HG03558 (cell line): ENCODE measurements at regions not wholly inside any gene's neighbourhood (a gene's known extent, or its start where the extent isn't known, plus 50 kb on each side); places are given as distances from the start of the nearest gene placed in this dataset.
A peak's percentile ranks its signal among the peaks of the same experiment; 100 is the strongest.
"Not testable (repeated sequence)": the region's sequence is repeated elsewhere in the genome, so short reads cannot be mapped to it uniquely, and the experiment has no call there.

ENCODE experiments used
- ATAC-seq: cut with Tn5 transposase; IDR thresholded peaks from one replicate; pipeline ENCODE4 v1.9.1; 2021; ENCODE audit warnings: moderate number of reproducible peaks; ENCODE audit not compliant: unreplicated experiment; ENCODE audit errors: extremely low read depth

DNA sequence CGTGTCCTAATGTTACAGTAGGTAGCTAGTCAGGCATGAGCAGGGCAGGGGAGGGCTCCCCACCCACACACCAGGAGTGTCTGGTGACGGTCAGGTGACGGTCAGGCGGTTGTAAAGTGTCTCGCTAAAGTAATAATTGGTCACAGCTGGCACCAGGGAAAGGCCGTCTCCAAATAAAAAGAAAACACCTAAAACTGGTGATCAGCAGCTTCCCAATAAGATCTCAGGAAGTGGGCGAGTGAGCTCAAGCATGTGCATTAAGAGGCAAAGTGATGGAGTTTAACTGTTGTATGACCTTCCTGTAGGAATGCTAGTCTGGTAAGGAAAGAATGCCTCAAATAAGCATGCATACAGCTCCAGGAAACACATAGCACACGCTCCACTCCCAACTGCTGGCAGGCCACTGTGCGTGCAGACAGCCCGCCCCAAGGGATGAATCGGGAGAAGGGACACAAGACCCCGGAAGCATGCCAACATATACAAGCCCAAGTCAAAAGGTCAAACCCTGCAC is 177.1 kb downstream of the RNF144A start:
- no peak for ATAC-seq

DNA sequence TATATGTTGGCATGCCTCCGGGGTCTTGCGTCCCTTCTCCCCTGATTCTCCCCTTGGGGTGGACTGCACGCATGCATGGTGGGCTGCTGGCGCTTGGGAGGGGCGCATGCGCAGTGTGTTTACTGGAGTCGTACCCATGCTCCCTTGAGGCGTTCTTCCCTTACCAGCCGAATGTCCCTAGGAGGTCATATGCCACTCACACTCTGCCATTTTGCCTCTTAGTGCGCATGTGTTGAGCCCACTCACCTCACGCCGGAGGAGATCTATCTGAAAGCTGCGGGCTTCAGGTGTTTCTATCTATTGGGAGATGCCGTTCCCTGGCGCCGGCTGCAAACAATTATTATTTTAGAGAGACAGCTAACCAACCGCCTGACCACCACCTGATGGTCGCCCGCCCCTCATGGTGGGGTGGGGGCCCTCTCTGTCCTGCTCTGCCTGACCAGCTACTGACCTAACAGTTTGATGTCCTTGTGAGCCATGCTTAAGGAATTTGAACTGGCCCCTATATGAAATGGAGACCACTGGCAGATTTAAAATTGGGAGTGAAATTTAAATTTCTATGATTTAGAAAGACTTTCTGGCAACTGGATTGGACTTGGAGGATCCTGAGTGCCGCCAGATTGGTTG is 179.6 kb downstream of the RNF144A start:
- no peak for ATAC-seq

DNA sequence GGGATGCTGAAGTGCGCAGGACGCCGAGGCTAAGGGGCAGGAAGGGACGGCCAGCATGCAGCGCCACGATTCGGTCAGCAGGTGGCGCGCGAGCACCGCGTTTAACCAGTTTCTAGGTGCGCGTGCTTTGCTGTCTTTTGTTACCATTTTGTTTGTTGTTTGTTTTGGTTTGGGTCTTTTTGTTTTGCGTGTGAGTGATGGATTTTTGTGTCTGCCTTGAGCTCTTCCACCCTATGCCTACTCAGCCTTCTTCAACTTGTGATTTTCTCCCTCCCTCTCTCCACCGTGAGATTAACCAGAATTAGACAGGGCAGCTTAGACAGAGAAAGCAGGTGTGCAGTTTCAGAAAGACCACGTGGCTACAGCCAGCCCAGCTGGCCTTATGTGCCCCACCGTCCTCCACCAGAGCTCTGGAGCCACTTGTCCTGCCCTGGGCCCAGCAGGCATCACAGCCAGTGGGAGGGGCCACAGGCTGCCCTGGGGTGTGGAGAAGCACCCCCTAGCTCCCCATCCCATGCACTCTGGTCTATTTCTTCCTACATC is 180.2 kb downstream of the RNF144A start:
- peak; percentile 87 for ATAC-seq

DNA sequence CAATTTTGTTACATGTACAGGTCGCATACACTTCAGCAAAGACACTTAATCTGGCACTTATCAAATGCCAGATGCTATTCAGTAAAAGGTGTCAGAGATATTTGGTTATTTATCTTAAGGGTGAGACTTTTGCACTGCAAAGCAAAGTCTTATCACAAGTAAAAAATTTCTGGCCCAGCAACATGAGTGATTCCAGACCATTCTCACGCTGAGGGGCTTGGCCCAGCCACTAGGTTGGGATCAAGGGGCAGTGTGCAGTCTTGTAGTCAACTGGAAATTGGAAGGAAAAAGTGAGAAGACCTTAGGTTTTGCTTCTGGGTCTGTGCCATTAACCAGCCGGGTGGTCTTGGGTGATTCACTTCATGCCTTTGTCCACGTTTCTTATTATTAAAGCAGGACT is 181.6 kb downstream of the RNF144A start:
- no peak for ATAC-seq

DNA sequence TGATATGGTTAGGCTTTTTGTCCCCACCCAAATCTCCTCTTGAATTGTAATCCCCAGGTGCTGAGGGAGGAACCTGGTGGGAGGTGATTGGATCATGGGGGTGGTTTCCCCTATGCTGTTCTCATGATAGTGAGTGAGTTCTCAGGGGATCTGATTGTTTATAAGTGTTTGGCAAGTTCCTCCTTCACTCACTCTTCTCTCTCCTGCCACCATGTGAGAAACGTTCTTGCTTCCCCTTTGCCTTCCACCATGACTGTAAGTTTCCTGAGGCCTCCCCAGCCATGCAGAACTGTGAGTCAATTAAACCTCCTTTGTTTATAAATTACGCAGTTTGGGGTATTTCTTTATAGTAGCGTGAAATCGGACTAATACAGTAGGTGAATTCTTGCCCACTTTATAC is 182.5 kb downstream of the RNF144A start:
- ATAC-seq, result not testable (repeated sequence)

DNA sequence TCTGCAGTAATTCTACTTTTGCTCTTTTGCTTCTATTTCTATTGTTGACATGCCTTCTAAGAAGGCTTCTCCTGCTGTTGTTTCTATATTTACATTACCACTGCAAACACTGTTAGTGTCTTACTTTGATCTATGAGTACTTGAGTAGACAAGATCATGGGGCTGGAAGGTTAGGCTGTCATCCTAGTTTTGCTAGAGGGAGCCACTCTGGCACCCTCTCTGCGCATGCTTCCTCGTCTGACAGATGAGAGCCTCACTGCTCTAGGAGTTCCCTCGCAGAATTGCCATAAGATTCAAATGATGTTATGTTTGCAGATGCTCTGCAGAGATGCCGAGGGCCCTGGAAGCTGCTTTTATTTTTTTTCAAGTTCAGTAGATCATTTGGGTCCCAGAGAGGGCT is 185.6 kb downstream of the RNF144A start:
- ATAC-seq, result no peak

DNA sequence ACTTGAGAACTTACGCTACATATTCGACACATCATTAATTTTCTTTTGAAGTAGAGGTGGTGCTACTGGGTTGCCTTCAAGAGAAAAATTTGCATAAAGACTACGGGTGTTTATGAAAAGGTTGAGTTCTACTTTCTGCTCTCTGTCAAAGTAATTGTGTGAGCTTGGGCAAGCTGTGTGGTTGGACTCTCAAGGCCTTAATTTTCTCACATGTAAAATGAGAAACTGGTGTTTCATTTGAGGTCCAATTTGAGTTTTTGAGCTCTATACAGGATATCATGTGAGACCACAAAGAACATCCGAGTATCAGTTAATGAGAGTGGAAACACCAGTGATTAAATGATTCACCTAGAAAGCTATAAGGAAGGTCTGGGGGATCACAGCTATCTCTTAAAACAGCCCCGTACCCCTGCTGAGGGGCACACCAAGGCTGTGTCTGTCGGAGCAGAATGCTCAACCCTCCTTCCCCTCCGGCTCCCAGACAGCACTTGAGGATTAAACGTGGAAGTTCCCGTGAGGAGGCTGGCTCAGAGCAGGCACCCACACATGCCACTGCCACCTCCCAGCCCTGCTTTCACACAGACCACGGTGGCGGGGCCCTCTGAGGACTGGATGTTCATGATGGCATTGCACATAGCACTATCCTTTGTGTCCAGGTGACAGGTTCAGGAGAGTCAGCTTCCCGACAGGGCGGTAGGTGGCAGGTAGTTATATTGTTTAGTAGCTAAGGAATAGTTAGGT is 191.8 kb downstream of the RNF144A start:
- no peak for ATAC-seq

DNA sequence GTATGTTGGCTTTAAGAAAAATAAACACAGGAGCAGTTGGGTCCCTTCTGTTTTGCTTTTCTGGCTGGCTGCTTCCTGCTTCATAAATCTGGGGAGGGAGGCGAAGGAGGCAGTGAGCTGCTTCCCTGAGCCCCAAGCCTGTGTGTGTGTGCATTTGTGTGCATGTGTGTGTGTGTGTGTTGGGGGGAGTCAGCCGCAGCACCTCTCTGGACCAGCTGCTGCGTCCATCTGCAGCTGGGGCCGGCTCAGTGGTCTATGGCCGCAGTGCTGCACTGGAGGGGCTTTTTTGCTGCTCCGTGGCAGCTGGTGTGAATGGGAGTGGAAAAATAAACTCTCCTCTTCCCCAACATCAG is 192.3 kb downstream of the RNF144A start:
- no peak for ATAC-seq

DNA sequence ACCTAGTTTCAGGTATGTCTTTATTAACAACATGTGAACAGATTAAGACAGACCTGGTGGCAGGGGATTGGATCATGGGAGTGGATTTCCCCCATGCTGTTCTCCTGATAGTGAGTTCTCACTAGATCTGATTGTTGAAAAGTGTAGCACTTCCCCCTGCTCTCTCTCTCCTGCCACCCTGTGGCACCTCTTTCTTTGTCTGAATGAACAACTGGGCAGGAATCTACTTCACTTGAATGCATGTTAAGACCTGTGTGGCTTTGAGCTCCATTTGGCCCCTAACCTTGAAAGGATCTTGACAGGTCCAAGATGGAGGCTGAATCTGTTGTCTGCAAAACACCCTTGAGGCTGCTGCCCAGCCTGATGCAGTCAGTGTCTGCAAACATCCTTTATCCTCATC is 194.4 kb downstream of the RNF144A start:
- ATAC-seq, result no peak

DNA sequence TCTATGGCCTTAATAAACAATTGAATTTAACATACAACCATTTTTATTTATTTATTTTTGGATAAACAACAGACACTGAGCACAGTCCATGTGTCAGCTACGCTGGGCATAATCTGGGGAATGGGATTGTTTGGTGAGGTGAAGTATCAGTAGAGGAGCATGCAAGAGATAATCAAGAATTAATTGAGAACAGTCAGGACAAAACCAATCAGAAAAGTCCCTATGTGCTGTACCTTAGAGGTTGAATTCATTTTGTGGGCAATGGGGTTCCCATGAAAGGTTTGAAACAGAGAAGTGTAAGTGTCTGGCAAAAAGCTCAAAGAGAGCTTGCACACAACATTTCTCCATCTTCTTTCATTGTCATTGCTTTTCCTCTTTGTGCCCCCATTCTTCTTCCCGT is 198.2 kb downstream of the RNF144A start:
- no peak for ATAC-seq

DNA sequence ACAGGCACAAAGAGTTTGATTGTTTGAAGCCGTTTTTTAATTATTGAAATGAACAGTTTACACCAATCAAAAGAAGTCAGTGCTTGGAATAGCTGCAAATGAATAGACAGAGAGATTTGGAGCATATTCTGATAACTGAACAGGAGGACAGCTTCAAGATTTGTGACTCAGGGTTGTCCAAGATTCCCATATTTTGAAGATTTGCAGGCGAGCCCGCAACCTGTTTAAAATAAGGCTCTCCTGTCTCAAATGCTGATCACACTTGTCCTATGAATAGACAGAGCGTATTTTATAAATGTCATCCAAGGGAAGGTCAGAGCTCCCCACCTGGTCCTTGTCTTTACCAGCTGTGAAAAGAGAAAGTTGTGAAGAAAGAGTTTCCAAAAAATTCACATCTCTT is 198.7 kb downstream of the RNF144A start:
- no peak for ATAC-seq

DNA sequence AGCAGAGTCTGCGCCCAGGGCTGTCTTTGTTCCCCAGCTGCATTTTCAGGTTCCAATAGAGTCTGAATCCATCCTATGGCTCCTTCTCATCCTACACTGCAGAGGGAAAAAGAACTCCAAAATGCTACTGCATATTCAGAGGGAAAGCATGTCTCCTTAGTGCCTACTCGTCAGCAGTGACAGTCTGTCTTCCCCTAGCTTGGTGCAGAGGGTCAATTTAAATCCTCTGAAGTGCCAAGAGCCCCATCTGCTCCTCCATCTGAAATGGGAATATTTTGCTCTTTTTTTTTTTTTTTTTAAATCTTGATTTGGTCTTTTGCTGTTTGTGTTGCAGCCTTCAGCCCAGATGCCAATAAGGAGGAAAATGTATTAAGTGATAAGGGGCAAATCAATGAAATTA is 199.3 kb downstream of the RNF144A start:
- no peak for ATAC-seq

DNA sequence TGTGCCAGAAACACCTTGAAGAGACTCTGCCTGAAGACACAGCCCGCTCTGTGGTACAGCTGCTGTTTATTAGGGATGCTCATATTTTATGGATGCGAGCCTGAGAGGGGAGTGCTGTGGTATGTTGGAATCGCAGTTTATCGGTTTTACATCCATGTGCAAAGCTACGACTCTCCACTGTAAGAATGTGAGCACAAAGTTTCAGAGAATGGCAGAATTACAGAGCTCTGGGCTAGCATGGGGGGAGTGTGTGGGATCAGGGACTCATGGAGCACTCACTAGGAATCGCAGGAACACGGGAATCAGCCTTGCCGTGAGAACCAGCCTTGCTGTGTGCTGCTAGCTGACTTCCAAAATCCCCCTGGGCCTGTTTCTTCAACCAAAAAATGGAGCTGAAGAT is 199.9 kb downstream of the RNF144A start:
- no peak for ATAC-seq

DNA sequence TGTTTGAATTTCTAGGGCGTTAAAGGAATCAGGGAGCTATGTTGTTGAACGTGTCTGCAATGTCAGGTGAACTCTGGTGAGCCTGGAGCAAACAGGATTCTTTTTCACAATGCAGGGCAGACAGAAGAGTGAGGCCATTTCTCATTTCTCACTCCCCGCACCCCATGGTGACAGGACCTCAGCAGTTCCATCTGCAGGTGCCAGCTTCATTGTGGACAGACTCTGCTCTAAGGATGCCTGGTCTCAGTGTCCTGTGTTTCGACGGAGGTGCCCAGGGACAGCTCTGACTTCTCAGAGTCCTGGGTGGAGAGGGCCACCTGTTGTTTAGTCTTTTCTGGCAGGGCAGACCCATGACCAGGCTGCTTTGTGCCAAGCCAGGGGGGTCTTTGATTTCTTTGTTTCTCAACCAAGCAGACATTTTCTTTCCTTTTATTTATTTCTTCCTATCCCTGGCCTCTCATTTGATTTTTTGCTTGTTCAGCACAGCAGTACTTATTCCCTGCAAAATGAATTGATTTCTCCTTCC is 201.5 kb downstream of the RNF144A start:
- ATAC-seq, result no peak

DNA sequence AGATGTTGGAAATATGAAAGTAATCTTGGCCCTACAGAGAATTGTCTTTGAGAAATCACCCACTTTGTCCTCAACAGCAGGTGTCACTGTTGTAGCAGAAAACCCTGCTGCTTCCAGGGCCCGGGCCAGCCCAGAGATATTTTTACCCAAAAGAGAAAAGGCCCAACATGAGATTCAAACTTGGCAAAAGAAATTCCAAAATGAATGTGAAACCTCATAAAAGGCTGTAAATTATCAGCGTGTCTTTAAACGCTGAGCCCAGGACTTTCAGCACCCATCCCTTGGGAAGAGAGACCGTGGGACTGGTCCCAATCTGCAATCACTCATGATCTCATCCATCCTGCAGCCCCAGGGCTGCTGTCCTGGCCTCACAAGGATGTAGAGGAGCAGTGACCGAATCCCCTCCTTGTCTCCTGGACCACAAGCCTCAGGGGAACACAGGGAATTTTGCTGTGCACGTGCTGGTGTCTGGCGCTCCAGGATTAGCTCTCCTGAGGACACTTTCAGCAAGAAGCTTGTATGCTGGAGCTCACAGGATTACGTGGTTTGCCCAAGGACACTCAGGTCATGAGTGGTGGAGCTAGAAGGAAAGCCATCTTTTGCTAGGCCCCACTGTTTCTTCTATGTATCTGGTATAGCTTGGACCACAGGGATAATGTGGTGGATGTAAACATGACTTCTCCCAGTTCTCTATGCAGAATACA is 202.1 kb downstream of the RNF144A start:
- no peak for ATAC-seq

DNA sequence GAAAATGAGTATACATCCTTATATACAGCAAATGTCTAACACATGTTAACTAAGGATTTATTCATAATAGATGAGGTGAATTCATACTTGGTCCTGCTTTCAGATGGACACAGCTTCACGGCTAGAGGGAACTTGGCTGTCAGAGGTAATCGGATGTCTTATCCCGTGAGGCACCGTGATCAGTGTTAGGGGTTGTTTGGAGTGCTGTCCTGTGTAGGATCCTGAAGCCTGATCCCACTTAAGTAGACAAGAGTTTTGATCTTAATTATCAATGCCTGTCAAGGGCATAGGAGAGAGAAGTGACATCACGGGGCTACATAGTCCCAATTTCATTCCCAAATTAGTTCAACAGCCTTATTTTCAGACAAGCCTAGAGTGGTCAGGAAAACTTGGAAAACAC is 204.6 kb downstream of the RNF144A start:
- ATAC-seq, result no peak

DNA sequence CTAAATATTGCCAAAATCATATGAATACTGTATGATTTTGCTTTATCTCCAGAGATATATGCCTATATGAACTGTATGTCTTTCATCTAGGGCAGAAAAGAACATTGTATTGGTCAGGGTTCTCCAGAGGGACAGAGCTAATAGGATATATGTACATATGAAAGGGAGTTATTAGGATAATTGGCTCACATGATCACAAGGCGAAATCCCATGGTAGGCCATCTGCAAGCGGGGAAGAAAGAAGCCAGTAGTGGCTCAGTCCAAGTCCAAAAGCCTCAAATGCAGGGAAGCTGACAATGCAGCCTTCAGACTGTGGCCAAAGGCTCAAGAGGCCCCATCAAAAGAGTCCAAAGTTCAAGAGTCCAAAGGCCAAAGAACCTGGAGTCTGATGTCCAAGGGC is 209.9 kb downstream of the RNF144A start:
- ATAC-seq, result no peak

DNA sequence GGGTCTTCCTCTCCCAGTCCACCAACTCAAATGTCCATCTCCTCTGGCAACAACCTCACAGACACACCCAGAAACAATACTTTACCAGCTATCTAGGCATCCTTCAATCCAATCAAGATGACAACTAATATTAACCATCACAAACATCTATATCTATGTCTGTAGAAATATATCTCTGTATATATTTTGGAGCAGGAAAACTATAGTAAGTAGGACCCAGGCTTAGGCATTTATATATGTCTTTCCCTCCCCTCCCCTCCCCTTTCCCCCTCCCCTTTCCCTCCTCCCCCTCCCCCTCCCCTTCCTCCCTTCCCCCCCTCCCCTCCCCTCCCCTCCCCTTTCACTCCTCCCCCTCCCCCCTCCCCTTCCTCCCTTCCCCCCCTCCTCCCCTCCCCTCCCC is 210.5 kb downstream of the RNF144A start:
- ATAC-seq, result no peak

DNA sequence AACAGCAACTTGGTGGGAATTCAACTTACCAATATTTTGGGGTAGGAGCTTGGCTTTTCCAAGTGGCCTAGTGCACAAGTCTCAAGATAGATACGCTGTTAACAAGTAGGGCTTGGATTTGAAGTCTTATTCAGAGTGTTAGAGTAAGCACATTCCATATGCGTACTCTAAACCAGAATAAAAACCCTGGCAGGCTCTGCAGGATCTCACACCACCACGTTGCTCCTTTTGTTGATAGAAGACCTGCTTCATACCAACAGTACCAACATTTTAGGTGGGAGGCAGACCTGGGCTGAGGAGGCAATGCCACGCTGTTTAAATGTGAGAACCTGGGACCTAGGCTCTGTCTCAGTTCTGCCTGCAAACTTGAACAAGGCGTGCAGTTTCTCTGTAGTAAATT is 214.0 kb downstream of the RNF144A start:
- ATAC-seq, result no peak

DNA sequence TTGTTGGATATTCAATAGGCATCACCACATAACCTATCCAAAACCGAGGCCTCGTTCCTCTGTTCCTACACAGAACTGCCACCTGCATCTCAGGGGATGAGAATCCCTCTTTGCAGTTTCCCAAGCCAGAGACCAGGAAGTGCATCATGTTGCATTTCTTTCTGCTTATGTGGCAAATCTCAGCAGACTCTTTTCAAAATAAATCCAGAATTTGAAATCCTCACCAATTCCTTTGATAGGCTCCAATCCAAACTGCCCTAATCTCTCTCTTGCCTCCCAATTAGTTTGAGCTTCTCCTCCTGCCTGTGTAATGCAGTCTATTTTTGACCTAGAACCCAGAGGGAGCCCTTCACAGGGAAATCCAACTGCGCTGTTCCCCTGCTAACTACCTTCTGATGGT is 215.5 kb downstream of the RNF144A start:
- no peak for ATAC-seq

DNA sequence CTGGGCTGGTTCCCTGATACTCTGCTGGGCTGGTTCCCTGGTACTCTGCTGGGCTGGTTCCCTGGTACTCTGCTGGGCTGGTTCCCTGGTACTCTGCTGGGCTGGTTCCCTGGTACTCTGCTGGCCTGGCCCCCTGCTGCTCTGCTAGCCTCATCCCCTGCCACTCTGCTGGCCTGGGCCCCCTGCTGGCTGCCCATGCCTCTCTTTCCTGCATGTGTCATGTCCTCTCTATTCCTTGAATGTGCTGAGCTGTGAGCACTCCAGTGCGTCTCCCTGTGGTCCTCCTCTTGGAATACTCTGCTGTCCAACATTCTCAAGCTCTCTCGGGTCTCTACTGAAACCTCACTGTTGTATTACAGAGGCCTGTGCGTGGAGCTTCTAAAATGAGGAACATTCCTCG is 216.3 kb downstream of the RNF144A start:
- no peak for ATAC-seq
